ENCODE measurements at regions not wholly inside any gene's neighbourhood (a gene's known extent, or its start where the extent isn't known, plus 50 kb on each side); places are given as distances from the start of the nearest gene placed in this dataset.

DNA sequence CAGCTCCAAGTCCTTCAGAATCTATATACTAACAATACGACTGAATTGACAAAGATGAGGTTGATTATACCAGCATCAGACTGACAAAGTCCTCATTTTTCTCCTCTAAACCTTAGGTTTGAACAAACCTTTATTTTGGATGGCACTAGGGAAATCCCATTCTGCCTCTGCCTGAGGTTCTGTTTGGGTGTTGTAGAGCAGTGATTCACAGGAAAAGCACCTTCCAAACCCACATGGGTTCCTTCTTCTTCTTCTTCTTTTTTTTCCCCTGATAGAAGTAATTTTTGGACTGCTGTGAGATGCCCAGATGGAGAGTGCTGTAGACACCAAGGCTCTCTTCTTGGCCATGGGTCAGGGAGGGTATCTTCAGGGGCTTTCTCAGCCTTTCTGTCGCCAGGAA lies 164.9 kb upstream of the PAPPA start:
- WGBS: 76% methylated on average over 2 of the region's 2 CpGs
- Histone ChIP-seq H3K9me3 (ENCODE audit: control insufficient read depth in 4 of 4, low read length in 3 of 4) (no peaks in the 10 kb centered on the region), H3K4me3 (ENCODE audit: low read depth in 1 of 3, low read length in 3 of 3) (no peak overlapping the region), H3K4me1 (ENCODE audit: control insufficient read depth in 4 of 4, insufficient read depth in 4 of 4, low read length in 3 of 4) (no peaks in the 10 kb centered on the region), H3K9ac (ENCODE audit: low read depth in 1 of 2, low read length in 2 of 2) (no peak overlapping the region), H3K27ac (ENCODE audit: low read depth in 1 of 2, low read length in 2 of 2) (no peak overlapping the region), H3K36me3 (ENCODE audit: control insufficient read depth in 4 of 4, insufficient read depth in 3 of 4, low read depth in 1 of 4, low read length in 3 of 4) (no peaks in the 10 kb centered on the region), H3K27me3 (ENCODE audit: control insufficient read depth in 4 of 4, insufficient read depth in 4 of 4, low read length in 3 of 4) (no peaks in the 10 kb centered on the region)
- no peak for TF ChIP-seq FOXA2 (IDR thresholded peaks at IDR 0.05)
- TF ChIP-seq, protein P1, sequence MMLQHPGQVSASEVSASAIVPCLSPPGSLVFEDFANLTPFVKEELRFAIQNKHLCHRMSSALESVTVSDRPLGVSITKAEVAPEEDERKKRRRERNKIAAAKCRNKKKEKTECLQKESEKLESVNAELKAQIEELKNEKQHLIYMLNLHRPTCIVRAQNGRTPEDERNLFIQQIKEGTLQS (IDR thresholded peaks at IDR 0.05): no peak
- TF ChIP-seq NR2F2 (IDR thresholded peaks at IDR 0.05): no peak
- TF ChIP-seq, protein P2, sequence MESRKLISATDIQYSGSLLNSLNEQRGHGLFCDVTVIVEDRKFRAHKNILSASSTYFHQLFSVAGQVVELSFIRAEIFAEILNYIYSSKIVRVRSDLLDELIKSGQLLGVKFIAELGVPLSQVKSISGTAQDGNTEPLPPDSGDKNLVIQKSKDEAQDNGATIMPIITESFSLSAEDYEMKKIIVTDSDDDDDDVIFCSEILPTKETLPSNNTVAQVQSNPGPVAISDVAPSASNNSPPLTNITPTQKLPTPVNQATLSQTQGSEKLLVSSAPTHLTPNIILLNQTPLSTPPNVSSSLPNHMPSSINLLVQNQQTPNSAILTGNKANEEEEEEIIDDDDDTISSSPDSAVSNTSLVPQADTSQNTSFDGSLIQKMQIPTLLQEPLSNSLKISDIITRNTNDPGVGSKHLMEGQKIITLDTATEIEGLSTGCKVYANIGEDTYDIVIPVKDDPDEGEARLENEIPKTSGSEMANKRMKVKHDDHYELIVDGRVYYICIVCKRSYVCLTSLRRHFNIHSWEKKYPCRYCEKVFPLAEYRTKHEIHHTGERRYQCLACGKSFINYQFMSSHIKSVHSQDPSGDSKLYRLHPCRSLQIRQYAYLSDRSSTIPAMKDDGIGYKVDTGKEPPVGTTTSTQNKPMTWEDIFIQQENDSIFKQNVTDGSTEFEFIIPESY (IDR thresholded peaks at IDR 0.05): no peak
- no peak for TF ChIP-seq HNF4G (IDR thresholded peaks at IDR 0.05)
- TF ChIP-seq RXRA (IDR thresholded peaks at IDR 0.05): no peak
- no peak for TF ChIP-seq SP1 (IDR thresholded peaks at IDR 0.05)
- TF ChIP-seq FOXA1 (IDR thresholded peaks at IDR 0.05): no peak
- no peak for TF ChIP-seq TAF1 (conservative IDR thresholded peaks at IDR 0.05)
- TF ChIP-seq RAD21 (IDR thresholded peaks at IDR 0.05): no peak
- TF ChIP-seq, protein P3, sequence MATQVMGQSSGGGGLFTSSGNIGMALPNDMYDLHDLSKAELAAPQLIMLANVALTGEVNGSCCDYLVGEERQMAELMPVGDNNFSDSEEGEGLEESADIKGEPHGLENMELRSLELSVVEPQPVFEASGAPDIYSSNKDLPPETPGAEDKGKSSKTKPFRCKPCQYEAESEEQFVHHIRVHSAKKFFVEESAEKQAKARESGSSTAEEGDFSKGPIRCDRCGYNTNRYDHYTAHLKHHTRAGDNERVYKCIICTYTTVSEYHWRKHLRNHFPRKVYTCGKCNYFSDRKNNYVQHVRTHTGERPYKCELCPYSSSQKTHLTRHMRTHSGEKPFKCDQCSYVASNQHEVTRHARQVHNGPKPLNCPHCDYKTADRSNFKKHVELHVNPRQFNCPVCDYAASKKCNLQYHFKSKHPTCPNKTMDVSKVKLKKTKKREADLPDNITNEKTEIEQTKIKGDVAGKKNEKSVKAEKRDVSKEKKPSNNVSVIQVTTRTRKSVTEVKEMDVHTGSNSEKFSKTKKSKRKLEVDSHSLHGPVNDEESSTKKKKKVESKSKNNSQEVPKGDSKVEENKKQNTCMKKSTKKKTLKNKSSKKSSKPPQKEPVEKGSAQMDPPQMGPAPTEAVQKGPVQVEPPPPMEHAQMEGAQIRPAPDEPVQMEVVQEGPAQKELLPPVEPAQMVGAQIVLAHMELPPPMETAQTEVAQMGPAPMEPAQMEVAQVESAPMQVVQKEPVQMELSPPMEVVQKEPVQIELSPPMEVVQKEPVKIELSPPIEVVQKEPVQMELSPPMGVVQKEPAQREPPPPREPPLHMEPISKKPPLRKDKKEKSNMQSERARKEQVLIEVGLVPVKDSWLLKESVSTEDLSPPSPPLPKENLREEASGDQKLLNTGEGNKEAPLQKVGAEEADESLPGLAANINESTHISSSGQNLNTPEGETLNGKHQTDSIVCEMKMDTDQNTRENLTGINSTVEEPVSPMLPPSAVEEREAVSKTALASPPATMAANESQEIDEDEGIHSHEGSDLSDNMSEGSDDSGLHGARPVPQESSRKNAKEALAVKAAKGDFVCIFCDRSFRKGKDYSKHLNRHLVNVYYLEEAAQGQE (IDR thresholded peaks at IDR 0.05): no peak
- TF ChIP-seq GABPA (IDR thresholded peaks at IDR 0.05 in 1 of 2, conservative IDR thresholded peaks at IDR 0.05 in 1 of 2): no peak
- TF ChIP-seq, protein P4, sequence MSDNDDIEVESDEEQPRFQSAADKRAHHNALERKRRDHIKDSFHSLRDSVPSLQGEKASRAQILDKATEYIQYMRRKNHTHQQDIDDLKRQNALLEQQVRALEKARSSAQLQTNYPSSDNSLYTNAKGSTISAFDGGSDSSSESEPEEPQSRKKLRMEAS (IDR thresholded peaks at IDR 0.05): no peak
- TF ChIP-seq HNF4A (conservative IDR thresholded peaks at IDR 0.05): no peak
- no peak for TF ChIP-seq YY1 (IDR thresholded peaks at IDR 0.05)
- TF ChIP-seq JUND (IDR thresholded peaks at IDR 0.05): no peak
- no peak for DNase-seq (ENCODE audit: low spot score)

DNA sequence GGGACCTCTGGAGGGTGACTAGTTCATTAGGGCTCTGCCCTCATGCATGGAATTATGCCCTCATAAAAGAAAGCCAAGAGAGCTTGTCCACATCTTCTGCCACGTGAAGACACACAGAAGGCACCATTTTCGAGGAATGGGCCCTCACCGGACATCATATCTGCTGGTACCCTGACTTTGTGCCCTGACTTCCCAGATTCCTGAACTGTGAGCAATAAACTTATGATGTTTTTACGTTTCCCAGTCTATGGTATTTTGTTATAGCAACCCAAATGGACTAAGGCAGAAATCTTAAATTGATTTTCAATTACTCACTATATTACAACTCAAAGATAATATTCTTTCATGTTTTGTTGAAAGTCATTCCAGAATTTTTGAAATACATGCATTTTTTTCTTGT lies 163.8 kb upstream of the PAPPA start:
- WGBS: 78% methylated on average over 4 of the region's 4 CpGs
- no peak overlapping the region for H3K4me3 ChIP-seq (ENCODE audit: low read depth in 1 of 3, low read length in 3 of 3)
- no peaks in the 10 kb centered on the region for H3K36me3 ChIP-seq (ENCODE audit: control insufficient read depth in 4 of 4, insufficient read depth in 3 of 4, low read depth in 1 of 4, low read length in 3 of 4)
- H3K9ac ChIP-seq (ENCODE audit: low read depth in 1 of 2, low read length in 2 of 2): no peak overlapping the region
- no peak for DNase-seq (ENCODE audit: low spot score)
- no peaks in the 10 kb centered on the region for H3K27me3 ChIP-seq (ENCODE audit: control insufficient read depth in 4 of 4, insufficient read depth in 4 of 4, low read length in 3 of 4)
- H3K9me3 ChIP-seq (ENCODE audit: control insufficient read depth in 4 of 4, low read length in 3 of 4): no peaks in the 10 kb centered on the region
- no peaks in the 10 kb centered on the region for H3K4me1 ChIP-seq (ENCODE audit: control insufficient read depth in 4 of 4, insufficient read depth in 4 of 4, low read length in 3 of 4)
- no peak overlapping the region for H3K27ac ChIP-seq (ENCODE audit: low read depth in 1 of 2, low read length in 2 of 2)
- TF ChIP-seq, protein P5, sequence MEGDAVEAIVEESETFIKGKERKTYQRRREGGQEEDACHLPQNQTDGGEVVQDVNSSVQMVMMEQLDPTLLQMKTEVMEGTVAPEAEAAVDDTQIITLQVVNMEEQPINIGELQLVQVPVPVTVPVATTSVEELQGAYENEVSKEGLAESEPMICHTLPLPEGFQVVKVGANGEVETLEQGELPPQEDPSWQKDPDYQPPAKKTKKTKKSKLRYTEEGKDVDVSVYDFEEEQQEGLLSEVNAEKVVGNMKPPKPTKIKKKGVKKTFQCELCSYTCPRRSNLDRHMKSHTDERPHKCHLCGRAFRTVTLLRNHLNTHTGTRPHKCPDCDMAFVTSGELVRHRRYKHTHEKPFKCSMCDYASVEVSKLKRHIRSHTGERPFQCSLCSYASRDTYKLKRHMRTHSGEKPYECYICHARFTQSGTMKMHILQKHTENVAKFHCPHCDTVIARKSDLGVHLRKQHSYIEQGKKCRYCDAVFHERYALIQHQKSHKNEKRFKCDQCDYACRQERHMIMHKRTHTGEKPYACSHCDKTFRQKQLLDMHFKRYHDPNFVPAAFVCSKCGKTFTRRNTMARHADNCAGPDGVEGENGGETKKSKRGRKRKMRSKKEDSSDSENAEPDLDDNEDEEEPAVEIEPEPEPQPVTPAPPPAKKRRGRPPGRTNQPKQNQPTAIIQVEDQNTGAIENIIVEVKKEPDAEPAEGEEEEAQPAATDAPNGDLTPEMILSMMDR (IDR thresholded peaks at IDR 0.05; ENCODE audit: low read depth, low read length, missing input control): no peak
- TF ChIP-seq, protein P1 (IDR thresholded peaks at IDR 0.05): no peak
- TF ChIP-seq, protein P3 (IDR thresholded peaks at IDR 0.05): no peak
- TF ChIP-seq SP1 (IDR thresholded peaks at IDR 0.05): no peak
- TF ChIP-seq EGR1 (IDR thresholded peaks at IDR 0.05; ENCODE audit: low read depth in 2 of 2): no peak
- TF ChIP-seq TAF1 (conservative IDR thresholded peaks at IDR 0.05): no peak
- no peak for TF ChIP-seq GABPA (IDR thresholded peaks at IDR 0.05 in 1 of 2, conservative IDR thresholded peaks at IDR 0.05 in 1 of 2)
- TF ChIP-seq RXRA (IDR thresholded peaks at IDR 0.05): no peak
- no peak for TF ChIP-seq FOXA2 (IDR thresholded peaks at IDR 0.05)
- no peak for TF ChIP-seq HNF4G (IDR thresholded peaks at IDR 0.05)
- TF ChIP-seq, protein P4 (IDR thresholded peaks at IDR 0.05): no peak
- no peak for TF ChIP-seq YY1 (IDR thresholded peaks at IDR 0.05)
- TF ChIP-seq FOXA1 (IDR thresholded peaks at IDR 0.05): no peak
- no peak for TF ChIP-seq RAD21 (IDR thresholded peaks at IDR 0.05)
- TF ChIP-seq NR2F2 (IDR thresholded peaks at IDR 0.05): no peak
- TF ChIP-seq JUND (IDR thresholded peaks at IDR 0.05): no peak

Data from liver (tissue), 8 donors.